HL-60 (cell line): ENCODE measurements at regions not wholly inside any gene's neighbourhood (a gene's known extent, or its start where the extent isn't known, plus 50 kb on each side); places are given as distances from the start of the nearest gene placed in this dataset.

Source experiments
- DNase-seq, 2 experiments: peaks; one replicate each; pipeline ENCODE4 v3.0.0-alpha.2; 2010 to 2020; ENCODE audit warnings: low read depth in 1 of 2, low spot score in 1 of 2
- H3K27ac ChIP-seq: fragments of 250-450 bp; sonication (Bioruptor Pico); replicated peaks from 2 replicates; pipeline ENCODE4 v1.5.1; 2020; ENCODE audit warnings: mild to moderate bottlenecking, moderate library complexity
- H3K27me3 ChIP-seq: fragments of 250-450 bp; sonication (Bioruptor Pico); 2 replicates; pipeline ENCODE4 v1.5.1; 2021; ENCODE audit warnings: mild to moderate bottlenecking, moderate library complexity; ENCODE audit not compliant: insufficient read depth, poor library complexity, severe bottlenecking
- H3K4me3 ChIP-seq: replicated peaks from 2 replicates; pipeline ENCODE4 v1.5.1; 2011; ENCODE audit warnings: mild to moderate bottlenecking, control low read depth, low read length; ENCODE audit not compliant: insufficient read depth
- GABPA ChIP-seq: IDR thresholded peaks from 2 replicates; pipeline ENCODE4 v1.6.1; 2012; ENCODE audit warnings: low read depth
- POLR2AphosphoS5 ChIP-seq: IDR thresholded peaks from 2 replicates; pipeline ENCODE4 v1.6.1; 2012; ENCODE audit warnings: low read depth
- SPI1 ChIP-seq: IDR thresholded peaks from 2 replicates; pipeline ENCODE4 v1.6.1; 2012; ENCODE audit warnings: low read depth, mild to moderate bottlenecking, borderline replicate concordance
- TF ChIP-seq, protein P1 (sequence below): IDR thresholded peaks from 2 replicates; pipeline ENCODE4 v1.6.1; 2012; ENCODE audit warnings: low read depth; ENCODE audit not compliant: insufficient replicate concordance
- TF ChIP-seq, protein P2 (sequence below): IDR thresholded peaks from one replicate; pipeline ENCODE4 v1.5.1; 2011; ENCODE audit warnings: low read length, control low read depth, inconsistent platforms; ENCODE audit not compliant: insufficient read depth

DNA sequence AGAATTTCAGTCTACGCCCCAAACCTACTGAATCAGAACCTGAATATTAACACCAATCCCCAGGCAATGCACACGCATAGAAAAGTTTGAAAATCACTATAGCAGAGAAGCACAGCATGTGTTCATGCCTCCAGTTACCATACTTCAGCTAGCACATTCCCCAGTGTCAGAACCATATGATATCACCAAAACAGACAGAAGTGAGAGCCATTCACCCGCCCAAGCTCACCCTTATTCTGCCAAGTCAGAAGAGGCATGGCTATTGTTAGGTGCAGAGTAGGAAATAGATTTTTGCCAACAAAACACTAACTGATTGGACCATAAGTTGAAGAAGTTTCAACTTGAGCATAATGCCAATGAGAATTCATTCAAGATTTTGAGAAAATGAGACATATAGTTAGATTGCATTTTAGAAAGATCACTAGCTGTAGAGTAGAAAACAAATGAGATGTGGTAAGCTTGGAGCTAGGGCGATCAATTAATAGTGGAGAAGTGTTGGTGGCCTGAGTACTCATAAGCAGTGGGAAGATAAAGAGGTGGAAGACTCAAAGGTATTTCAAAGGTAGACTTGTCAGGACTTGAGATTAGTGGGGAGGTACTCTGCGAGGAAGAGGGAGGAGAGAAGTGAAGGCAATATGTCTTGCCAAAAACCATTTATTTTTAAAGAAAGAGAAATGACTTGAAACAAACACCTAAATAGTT lies 492.4 kb downstream of the SUCLA2 start:
- Histone ChIP-seq H3K27me3 (peaks cover 2% of the 10 kb centered on the region), H3K27ac (no peak overlapping the region), H3K4me3 (no peak overlapping the region)
- TF ChIP-seq SPI1 (no peak), GABPA (no peak), POLR2AphosphoS5 (no peak)
- TF ChIP-seq, protein P1, sequence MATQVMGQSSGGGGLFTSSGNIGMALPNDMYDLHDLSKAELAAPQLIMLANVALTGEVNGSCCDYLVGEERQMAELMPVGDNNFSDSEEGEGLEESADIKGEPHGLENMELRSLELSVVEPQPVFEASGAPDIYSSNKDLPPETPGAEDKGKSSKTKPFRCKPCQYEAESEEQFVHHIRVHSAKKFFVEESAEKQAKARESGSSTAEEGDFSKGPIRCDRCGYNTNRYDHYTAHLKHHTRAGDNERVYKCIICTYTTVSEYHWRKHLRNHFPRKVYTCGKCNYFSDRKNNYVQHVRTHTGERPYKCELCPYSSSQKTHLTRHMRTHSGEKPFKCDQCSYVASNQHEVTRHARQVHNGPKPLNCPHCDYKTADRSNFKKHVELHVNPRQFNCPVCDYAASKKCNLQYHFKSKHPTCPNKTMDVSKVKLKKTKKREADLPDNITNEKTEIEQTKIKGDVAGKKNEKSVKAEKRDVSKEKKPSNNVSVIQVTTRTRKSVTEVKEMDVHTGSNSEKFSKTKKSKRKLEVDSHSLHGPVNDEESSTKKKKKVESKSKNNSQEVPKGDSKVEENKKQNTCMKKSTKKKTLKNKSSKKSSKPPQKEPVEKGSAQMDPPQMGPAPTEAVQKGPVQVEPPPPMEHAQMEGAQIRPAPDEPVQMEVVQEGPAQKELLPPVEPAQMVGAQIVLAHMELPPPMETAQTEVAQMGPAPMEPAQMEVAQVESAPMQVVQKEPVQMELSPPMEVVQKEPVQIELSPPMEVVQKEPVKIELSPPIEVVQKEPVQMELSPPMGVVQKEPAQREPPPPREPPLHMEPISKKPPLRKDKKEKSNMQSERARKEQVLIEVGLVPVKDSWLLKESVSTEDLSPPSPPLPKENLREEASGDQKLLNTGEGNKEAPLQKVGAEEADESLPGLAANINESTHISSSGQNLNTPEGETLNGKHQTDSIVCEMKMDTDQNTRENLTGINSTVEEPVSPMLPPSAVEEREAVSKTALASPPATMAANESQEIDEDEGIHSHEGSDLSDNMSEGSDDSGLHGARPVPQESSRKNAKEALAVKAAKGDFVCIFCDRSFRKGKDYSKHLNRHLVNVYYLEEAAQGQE: no peak
- TF ChIP-seq, protein P2, sequence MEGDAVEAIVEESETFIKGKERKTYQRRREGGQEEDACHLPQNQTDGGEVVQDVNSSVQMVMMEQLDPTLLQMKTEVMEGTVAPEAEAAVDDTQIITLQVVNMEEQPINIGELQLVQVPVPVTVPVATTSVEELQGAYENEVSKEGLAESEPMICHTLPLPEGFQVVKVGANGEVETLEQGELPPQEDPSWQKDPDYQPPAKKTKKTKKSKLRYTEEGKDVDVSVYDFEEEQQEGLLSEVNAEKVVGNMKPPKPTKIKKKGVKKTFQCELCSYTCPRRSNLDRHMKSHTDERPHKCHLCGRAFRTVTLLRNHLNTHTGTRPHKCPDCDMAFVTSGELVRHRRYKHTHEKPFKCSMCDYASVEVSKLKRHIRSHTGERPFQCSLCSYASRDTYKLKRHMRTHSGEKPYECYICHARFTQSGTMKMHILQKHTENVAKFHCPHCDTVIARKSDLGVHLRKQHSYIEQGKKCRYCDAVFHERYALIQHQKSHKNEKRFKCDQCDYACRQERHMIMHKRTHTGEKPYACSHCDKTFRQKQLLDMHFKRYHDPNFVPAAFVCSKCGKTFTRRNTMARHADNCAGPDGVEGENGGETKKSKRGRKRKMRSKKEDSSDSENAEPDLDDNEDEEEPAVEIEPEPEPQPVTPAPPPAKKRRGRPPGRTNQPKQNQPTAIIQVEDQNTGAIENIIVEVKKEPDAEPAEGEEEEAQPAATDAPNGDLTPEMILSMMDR: no peak
- DNase-seq: no peak

DNA sequence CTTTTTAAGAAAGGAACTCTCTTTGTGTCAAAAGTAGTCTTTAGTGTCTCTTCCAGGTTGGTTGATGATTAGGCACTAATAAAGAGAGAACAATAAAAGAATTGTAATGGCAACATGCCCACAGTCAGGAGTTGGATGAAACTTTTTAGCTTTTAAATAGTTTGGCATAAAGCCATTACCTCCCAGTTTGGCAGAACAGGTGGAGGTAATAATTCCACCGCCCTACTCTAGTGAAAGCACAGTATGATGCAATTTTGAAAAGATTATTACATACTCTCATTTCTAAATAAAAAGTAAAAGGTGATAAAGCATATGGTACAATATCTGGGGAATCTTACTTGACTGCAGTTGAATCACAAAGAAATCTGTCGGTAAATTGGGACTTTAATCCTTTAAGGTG lies 497.6 kb downstream of the SUCLA2 start:
- no peak for DNase-seq
- H3K4me3 ChIP-seq: no peak overlapping the region

DNA sequence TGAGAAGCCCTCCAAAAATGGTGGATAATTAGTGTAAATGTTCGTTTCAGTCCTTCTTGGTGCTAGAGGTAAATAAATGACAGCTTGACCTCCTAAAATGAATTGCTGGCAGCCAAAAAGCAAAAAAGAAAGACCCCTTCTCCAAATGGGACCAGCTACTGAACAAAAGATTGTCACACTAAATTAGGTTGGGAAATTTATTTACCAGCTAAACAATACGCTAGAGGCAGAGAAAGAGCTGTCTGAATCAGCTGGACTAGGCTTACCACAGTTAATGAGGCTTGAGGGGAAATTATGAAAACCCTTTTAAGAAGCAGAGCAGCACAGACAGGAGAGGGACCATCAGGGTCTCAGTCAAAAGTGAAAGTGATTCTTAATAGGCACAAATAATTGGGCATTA lies 498.9 kb downstream of the SUCLA2 start:
- DNase-seq: no peak
- Histone ChIP-seq H3K27me3 (peaks cover 2% of the 10 kb centered on the region), H3K4me3 (no peak overlapping the region), H3K27ac (no peak overlapping the region)
- TF ChIP-seq SPI1 (no peak), POLR2AphosphoS5 (no peak), GABPA (no peak)
- TF ChIP-seq, protein P1: no peak
- TF ChIP-seq, protein P2: no peak

More for the DNA sequence above, 497.6 kb downstream of the SUCLA2 start:
- H3K27ac ChIP-seq: no peak overlapping the region
- peaks cover 5% of the 10 kb centered on the region for H3K27me3 ChIP-seq
- TF ChIP-seq SPI1: no peak
- TF ChIP-seq, protein P1: no peak
- TF ChIP-seq, protein P2: no peak
- no peak for TF ChIP-seq POLR2AphosphoS5
- TF ChIP-seq GABPA: no peak
